HepG2 (cell line): ENCODE measurements at regions not wholly inside any gene's neighbourhood (a gene's known extent, or its start where the extent isn't known, plus 50 kb on each side); places are given as distances from the start of the nearest gene placed in this dataset.

Source experiments
- BORCS8-MEF2B ChIP-seq: sonication (generic); formaldehyde crosslinking; IDR thresholded peaks from 2 replicates; pipeline ENCODE4 v1.8.0; 2022; ENCODE audit warnings: mild to moderate bottlenecking, missing genetic modification reagents
- BRD4 ChIP-seq: sonication (generic); formaldehyde crosslinking; IDR thresholded peaks from 2 replicates; pipeline ENCODE4 v1.4.0; 2020; ENCODE audit warnings: missing genetic modification reagents
- CTCF ChIP-seq: sonication (generic); formaldehyde crosslinking; IDR thresholded peaks from 2 replicates; pipeline ENCODE4 v1.5.0; 2020; ENCODE audit warnings: mild to moderate bottlenecking, missing genetic modification reagents, moderate library complexity
- ESRRA ChIP-seq: sonication (generic); formaldehyde crosslinking; IDR thresholded peaks from 2 replicates; pipeline ENCODE4 v1.5.1; 2020; ENCODE audit warnings: mild to moderate bottlenecking, low read depth, missing genetic modification reagents
- MED1 ChIP-seq: sonication (generic); formaldehyde crosslinking; IDR thresholded peaks from 2 replicates; pipeline ENCODE4 v1.4.0; 2020; ENCODE audit warnings: missing genetic modification reagents
- POLR2AphosphoS2 ChIP-seq: IDR thresholded peaks from 2 replicates; pipeline ENCODE4 v1.6.1; 2011; ENCODE audit warnings: low read depth, low read length, improper control_type of control experiment
- PRMT3 ChIP-seq: sonication (generic); formaldehyde crosslinking; IDR thresholded peaks from 2 replicates; pipeline ENCODE4 v1.8.1; 2022; ENCODE audit warnings: low read depth, mild to moderate bottlenecking, moderate library complexity, missing genetic modification reagents, borderline replicate concordance
- RAD21 ChIP-seq: fragments of 450-650 bp; formaldehyde crosslinking; IDR thresholded peaks from 2 replicates; pipeline ENCODE4 v1.5.0; 2020; ENCODE audit warnings: mild to moderate bottlenecking
- TAF1 ChIP-seq: sonication (generic); formaldehyde crosslinking; IDR thresholded peaks from 2 replicates; pipeline ENCODE4 v1.4.0; 2020; ENCODE audit warnings: missing genetic modification reagents
- XRCC5 ChIP-seq: fragments of 200-400 bp; formaldehyde crosslinking; optimal IDR thresholded peaks from 2 replicates; pipeline ENCODE3; 2017; ENCODE audit warnings: mild to moderate bottlenecking, low read length
- YEATS4 ChIP-seq: sonication (generic); formaldehyde crosslinking; IDR thresholded peaks from 2 replicates; pipeline ENCODE4 v1.4.0; 2020; ENCODE audit warnings: missing genetic modification reagents, borderline replicate concordance
- ZNF24 ChIP-seq: fragments of 450-650 bp; IDR thresholded peaks from 2 replicates; pipeline ENCODE4 v1.6.1; 2017; ENCODE audit warnings: antibody characterized with exemption, mild to moderate bottlenecking

GRCh38 chr2:150846691-150847090 is 359.2 kb upstream of the RND3 start:
- TF ChIP-seq BRD4 (no peak), TAF1 (CRISPR knock-in tag) (no peak), CTCF (CRISPR knock-in tag) (no peak), POLR2AphosphoS2 (no peak), MED1 (CRISPR knock-in tag) (no peak), ZNF24 (no peak), RAD21 (CRISPR knock-in tag) (no peak), XRCC5 (no peak), YEATS4 (no peak), BORCS8-MEF2B (no peak), PRMT3 (CRISPR knock-in tag) (no peak), ESRRA (CRISPR knock-in tag) (no peak)
